ENCODE measurements at regions not wholly inside any gene's neighbourhood (a gene's known extent, or its start where the extent isn't known, plus 50 kb on each side); places are given as distances from the start of the nearest gene placed in this dataset.
A peak's percentile ranks its signal among the peaks of the same experiment; 100 is the strongest.
"Not testable (repeated sequence)": the region's sequence is repeated elsewhere in the genome, so short reads cannot be mapped to it uniquely, and the experiment has no call there.

- DNase-seq: not testable (repeated sequence)
These were observed 603.0 kb upstream of the MARCKS start for GRCh38 chr6:113254194-113254593.

- DNase-seq: no peak
These were observed 598.4 kb upstream of the MARCKS start for GRCh38 chr6:113258771-113259170.

GRCh38 chr6:113271437-113271836 is 585.7 kb upstream of the MARCKS start:
- no peak for DNase-seq

- DNase-seq: no peak
These were observed 580.5 kb upstream of the MARCKS start for GRCh38 chr6:113276601-113277000.

GRCh38 chr6:113277111-113277510 is 580.0 kb upstream of the MARCKS start:
- no peak for DNase-seq

- DNase-seq: no peak
These were observed 576.1 kb upstream of the MARCKS start for GRCh38 chr6:113281014-113281413.

- no peak for DNase-seq
These were observed 575.7 kb upstream of the MARCKS start for GRCh38 chr6:113281431-113281830.

- DNase-seq: no peak
These were observed 569.7 kb upstream of the MARCKS start for GRCh38 chr6:113287396-113287795.

- DNase-seq: no peak
These were observed 568.7 kb upstream of the MARCKS start for GRCh38 chr6:113288409-113288808.

- no peak for DNase-seq
These were observed 568.0 kb upstream of the MARCKS start for GRCh38 chr6:113289166-113289565.

GRCh38 chr6:113290684-113291083 is 566.5 kb upstream of the MARCKS start:
- no peak for DNase-seq

- DNase-seq: peak; percentile 73
These were observed 565.2 kb upstream of the MARCKS start for GRCh38 chr6:113291751-113292445.

GRCh38 chr6:113292646-113293422 is 564.3 kb upstream of the MARCKS start:
- DNase-seq: no peak

GRCh38 chr6:113293423-113293740 is 563.8 kb upstream of the MARCKS start:
- DNase-seq: no peak

- DNase-seq: no peak
These were observed 557.6 kb upstream of the MARCKS start for GRCh38 chr6:113299531-113299930.

- DNase-seq: no peak
These were observed 555.5 kb upstream of the MARCKS start for GRCh38 chr6:113301651-113302050.

- DNase-seq: no peak
These were observed 553.0 kb upstream of the MARCKS start for GRCh38 chr6:113304116-113304515.

- no peak for DNase-seq
These were observed 550.5 kb upstream of the MARCKS start for GRCh38 chr6:113306552-113307145.

- DNase-seq: no peak
These were observed 548.9 kb upstream of the MARCKS start for GRCh38 chr6:113308266-113308665.

GRCh38 chr6:113313841-113314240 is 543.3 kb upstream of the MARCKS start:
- DNase-seq: no peak

GRCh38 chr6:113315165-113315564 is 542.0 kb upstream of the MARCKS start:
- no peak for DNase-seq

- no peak for DNase-seq
These were observed 541.3 kb upstream of the MARCKS start for GRCh38 chr6:113315879-113316278.

- no peak for DNase-seq
These were observed 539.7 kb upstream of the MARCKS start for GRCh38 chr6:113317442-113317841.

- no peak for DNase-seq
These were observed 539.1 kb upstream of the MARCKS start for GRCh38 chr6:113317891-113318574.
